GM13976 (cell line): ENCODE measurements at regions not wholly inside any gene's neighbourhood (a gene's known extent, or its start where the extent isn't known, plus 50 kb on each side); places are given as distances from the start of the nearest gene placed in this dataset.
"Not testable (repeated sequence)": the region's sequence is repeated elsewhere in the genome, so short reads cannot be mapped to it uniquely, and the experiment has no call there.

Experiments used
- DNase-seq: peaks from one replicate; pipeline ENCODE4 v3.0.0; 2012; ENCODE audit warnings: low spot score
- CTCF ChIP-seq: IDR thresholded peaks from 2 replicates; pipeline ENCODE4 v1.5.1; 2012; ENCODE audit warnings: borderline replicate concordance, mild to moderate bottlenecking; ENCODE audit not compliant: insufficient read depth; ENCODE audit errors: extremely low read depth, missing control alignments, control extremely low read depth
- in situ Hi-C: fragments of 300-500 bp; cut with MboI; formaldehyde crosslinking; loops from one replicate; pipeline ENCODE4 v1.12.0; 2022; ENCODE audit warnings: low sequenced_read_pairs, mixed read lengths, inconsistent platforms; ENCODE audit not compliant: unreplicated experiment

- no peak for DNase-seq
- in situ Hi-C loops = no loop called here
- TF ChIP-seq CTCF = no peak
These were observed 111.2 kb upstream of the PPM1J start for GRCh38 chr1:112826217-112826944.

- DNase-seq, in situ Hi-C loops: not testable (repeated sequence)
These were observed 110.6 kb upstream of the PPM1J start for GRCh38 chr1:112825563-112826216.

- in situ Hi-C loops, DNase-seq: not testable (repeated sequence)
These were observed 109.9 kb upstream of the PPM1J start for GRCh38 chr1:112825075-112825474.

- in situ Hi-C loops, DNase-seq: not testable (repeated sequence)
These were observed 106.4 kb upstream of the PPM1J start for GRCh38 chr1:112821307-112822063.

- in situ Hi-C loops = no loop called here
- DNase-seq = no peak
- TF ChIP-seq CTCF = no peak
These were observed 104.0 kb upstream of the PPM1J start for GRCh38 chr1:112818990-112819689.

GRCh38 chr1:112817555-112818373, 102.6 kb upstream of the PPM1J start:
- TF ChIP-seq CTCF = no peak
- in situ Hi-C loops = no loop called here
- DNase-seq = no peak

GRCh38 chr1:112815376-112815775, 100.2 kb upstream of the PPM1J start:
- no peak for DNase-seq
- in situ Hi-C loops = no loop called here
- TF ChIP-seq CTCF = no peak

GRCh38 chr1:112814645-112815044, 99.5 kb upstream of the PPM1J start:
- in situ Hi-C loops, DNase-seq: not testable (repeated sequence)
